HG02938 (cell line): ENCODE measurements at regions not wholly inside any gene's neighbourhood (a gene's known extent, or its start where the extent isn't known, plus 50 kb on each side); places are given as distances from the start of the nearest gene placed in this dataset.

Experiments
- ATAC-seq: cut with Tn5 transposase; IDR thresholded peaks from one replicate; pipeline ENCODE4 v1.9.1; 2021; ENCODE audit warnings: mild to moderate bottlenecking, moderate library complexity; ENCODE audit not compliant: unreplicated experiment

GRCh38 chr20:6831461-6831860 is 64.0 kb downstream of the BMP2 start:
- ATAC-seq = no peak

- ATAC-seq = no peak
These were observed 65.3 kb downstream of the BMP2 start for GRCh38 chr20:6832811-6833210.

GRCh38 chr20:6835609-6836008 is 68.1 kb downstream of the BMP2 start:
- ATAC-seq = no peak

GRCh38 chr20:6836821-6837374 is 69.4 kb downstream of the BMP2 start:
- ATAC-seq = no peak

- ATAC-seq = no peak
These were observed 70.2 kb downstream of the BMP2 start for GRCh38 chr20:6837730-6838129.

- ATAC-seq = peak; percentile 71
These were observed 70.8 kb downstream of the BMP2 start for GRCh38 chr20:6838181-6838826.

GRCh38 chr20:6841128-6841527 is 73.6 kb downstream of the BMP2 start:
- ATAC-seq = no peak

- no peak for ATAC-seq
These were observed 77.7 kb downstream of the BMP2 start for GRCh38 chr20:6845141-6845540.

GRCh38 chr20:6848041-6848440 is 80.6 kb downstream of the BMP2 start:
- ATAC-seq = no peak

- ATAC-seq = no peak
These were observed 81.5 kb downstream of the BMP2 start for GRCh38 chr20:6848992-6849391.

GRCh38 chr20:6851136-6851535 is 83.7 kb downstream of the BMP2 start:
- ATAC-seq = no peak

GRCh38 chr20:6852478-6852877 is 85.0 kb downstream of the BMP2 start:
- ATAC-seq = no peak

- no peak for ATAC-seq
These were observed 87.6 kb downstream of the BMP2 start for GRCh38 chr20:6855104-6855503.

GRCh38 chr20:6855796-6856195 is 88.3 kb downstream of the BMP2 start:
- ATAC-seq = no peak

GRCh38 chr20:6857927-6858326 is 90.4 kb downstream of the BMP2 start:
- ATAC-seq = no peak

GRCh38 chr20:6863355-6863754 is 95.9 kb downstream of the BMP2 start:
- no peak for ATAC-seq

GRCh38 chr20:6863798-6864201 is 96.3 kb downstream of the BMP2 start:
- ATAC-seq = no peak

- ATAC-seq = no peak
These were observed 97.3 kb downstream of the BMP2 start for GRCh38 chr20:6864740-6865139.

- ATAC-seq = no peak
These were observed 99.3 kb downstream of the BMP2 start for GRCh38 chr20:6866741-6867140.

GRCh38 chr20:6868861-6869260 is 101.4 kb downstream of the BMP2 start:
- ATAC-seq = no peak

GRCh38 chr20:6870559-6870958 is 103.1 kb downstream of the BMP2 start:
- no peak for ATAC-seq

GRCh38 chr20:6877633-6878032 is 110.1 kb downstream of the BMP2 start:
- ATAC-seq = no peak
